Activated T-cell treated with anti-CD3 and anti-CD28 coated beads, Interleukin-2, amount 50 U/mL, for 72 hours (primary cell): ENCODE measurements at regions not wholly inside any gene's neighbourhood (a gene's known extent, or its start where the extent isn't known, plus 50 kb on each side); places are given as distances from the start of the nearest gene placed in this dataset.

Experiments
- ATAC-seq, 2 donors: fragments of 150-1000 bp; cut with Tn5 transposase; replicated peaks in 1 of 2; 2 replicates each; pipeline ENCODE4 v1.10.0; 2021; ENCODE audit warnings: moderate library complexity in 2 of 2, mild to moderate bottlenecking in 1 of 2
- DNase-seq, 2 donors: peaks; one replicate each; pipeline ENCODE4 v3.0.0; 2021 to 2022; ENCODE audit warnings: mixed read lengths in 1 of 2
- H3K27ac Mint-ChIP-seq: one replicate; pipeline ENCODE4 v1.8.0; 2022; ENCODE audit warnings: mild to moderate bottlenecking, moderate library complexity, mixed read lengths
- H3K27me3 Mint-ChIP-seq: one replicate; pipeline ENCODE4 v1.8.0; 2022; ENCODE audit warnings: low read depth, mixed read lengths
- H3K36me3 Mint-ChIP-seq, 2 donors: one replicate each; pipeline ENCODE4 v1.8.0; 2022; ENCODE audit warnings: mixed read lengths in 2 of 2, mild to moderate bottlenecking in 1 of 2; ENCODE audit not compliant: insufficient read depth in 2 of 2
- H3K4me1 Mint-ChIP-seq: one replicate; pipeline ENCODE4 v1.8.0; 2022; ENCODE audit warnings: low read depth, mixed read lengths
- H3K4me3 Mint-ChIP-seq, 2 donors: one replicate each; pipeline ENCODE4 v1.8.0; 2022; ENCODE audit warnings: mild to moderate bottlenecking in 2 of 2, mixed read lengths in 2 of 2, moderate library complexity in 2 of 2
- H3K9me3 Mint-ChIP-seq, 2 donors: one replicate each; pipeline ENCODE4 v1.8.0; 2022; ENCODE audit warnings: mixed read lengths in 2 of 2

DNA sequence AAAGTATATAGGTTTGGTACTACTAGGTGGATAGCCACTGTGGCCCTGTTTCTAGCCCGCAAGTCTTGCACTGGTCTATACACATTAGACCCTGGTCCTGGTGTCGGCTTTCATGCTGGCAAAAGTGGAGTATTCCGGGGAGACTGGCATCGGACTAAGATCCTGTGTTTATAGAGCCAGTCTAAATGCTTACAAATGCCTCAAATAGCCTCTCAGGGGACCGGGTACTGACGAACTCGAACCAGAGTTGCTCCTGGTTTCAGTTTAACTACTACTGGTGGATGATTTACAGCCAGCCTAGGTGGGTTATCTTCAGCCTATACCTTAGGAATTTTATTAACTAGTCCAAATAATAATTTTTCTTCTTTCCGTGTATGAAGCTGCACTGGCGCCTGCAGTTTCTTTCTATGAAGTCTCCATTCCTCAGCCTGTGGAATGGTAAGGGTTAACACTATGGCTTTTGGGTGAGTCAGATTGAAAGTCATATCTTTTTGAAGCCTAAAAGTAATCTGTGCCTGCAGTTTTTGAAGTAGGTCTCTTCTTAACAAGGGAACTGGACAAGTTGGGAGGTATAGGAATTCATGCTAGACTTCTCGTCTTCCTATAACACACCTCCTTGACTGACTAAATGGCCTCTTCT is 51.3 kb downstream of the OR10H4 start:
- no peak overlapping the region for H3K4me3 Mint-ChIP-seq
- H3K27me3 Mint-ChIP-seq, result no peaks in the 10 kb centered on the region
- peaks cover 2 to 4% of the 10 kb centered on the region in 2 donors for H3K36me3 Mint-ChIP-seq
- ATAC-seq, result no peak
- no peak overlapping the region for H3K27ac Mint-ChIP-seq
- peaks cover 31% of the 10 kb centered on the region for H3K4me1 Mint-ChIP-seq
- no peak for DNase-seq
- H3K9me3 Mint-ChIP-seq, result peaks cover 1 to 9% of the 10 kb centered on the region in 2 donors

GRCh38 chr19:16001481-16002312 is 52.9 kb downstream of the OR10H4 start:
- peak overlapping the region; percentile 69 for H3K27ac Mint-ChIP-seq
- peaks cover 31% of the 10 kb centered on the region for H3K4me1 Mint-ChIP-seq
- DNase-seq (peak; percentile 45 to 56), ATAC-seq (peak; percentile 96)
- peaks cover 0 to under 1% of the 10 kb centered on the region in 2 donors for H3K36me3 Mint-ChIP-seq
- H3K27me3 Mint-ChIP-seq, result no peaks in the 10 kb centered on the region
- peaks cover 0 to 3% of the 10 kb centered on the region in 2 donors for H3K9me3 Mint-ChIP-seq
- H3K4me3 Mint-ChIP-seq, result peak overlapping the region; percentile 81 to 92

- Mint-ChIP-seq H3K4me3 (peak overlapping the region; percentile 81 to 92), H3K27ac (peak overlapping the region; percentile 69), H3K4me1 (peaks cover 31% of the 10 kb centered on the region), H3K27me3 (no peaks in the 10 kb centered on the region), H3K36me3 (no peaks in the 10 kb centered on the region), H3K9me3 (no peaks in the 10 kb centered on the region)
- DNase-seq (no peak), ATAC-seq (no peak)
Observed at GRCh38 chr19:16002406-16003384, 53.9 kb downstream of the OR10H4 start.

GRCh38 chr19:16003391-16003790 is 54.6 kb downstream of the OR10H4 start:
- H3K4me3 Mint-ChIP-seq, result no peak overlapping the region
- H3K27ac Mint-ChIP-seq, result no peak overlapping the region
- no peaks in the 10 kb centered on the region for H3K27me3 Mint-ChIP-seq
- peaks cover 31% of the 10 kb centered on the region for H3K4me1 Mint-ChIP-seq
- DNase-seq (no peak), ATAC-seq (no peak)
- H3K36me3 Mint-ChIP-seq, result no peaks in the 10 kb centered on the region
- no peaks in the 10 kb centered on the region for H3K9me3 Mint-ChIP-seq

- peaks cover 22% of the 10 kb centered on the region for H3K4me1 Mint-ChIP-seq
Observed at GRCh38 chr19:16005925-16006324, 57.1 kb downstream of the OR10H4 start.

GRCh38 chr19:16012552-16012951 is 63.7 kb upstream of the TPM4 start:
- H3K9me3 Mint-ChIP-seq, result no peaks in the 10 kb centered on the region
- ATAC-seq (no peak), DNase-seq (no peak)
- no peaks in the 10 kb centered on the region for H3K36me3 Mint-ChIP-seq
- H3K4me1 Mint-ChIP-seq, result no peaks in the 10 kb centered on the region
- no peak overlapping the region for H3K4me3 Mint-ChIP-seq
- no peaks in the 10 kb centered on the region for H3K27me3 Mint-ChIP-seq
- H3K27ac Mint-ChIP-seq, result no peak overlapping the region

More at GRCh38 chr19:16005925-16006324, 57.1 kb downstream of the OR10H4 start:
- DNase-seq (no peak), ATAC-seq (no peak)
- Mint-ChIP-seq H3K27me3 (no peaks in the 10 kb centered on the region), H3K4me3 (no peak overlapping the region), H3K27ac (no peak overlapping the region), H3K9me3 (no peaks in the 10 kb centered on the region), H3K36me3 (no peaks in the 10 kb centered on the region)

GRCh38 chr19:16013181-16013850 is 63.0 kb upstream of the TPM4 start:
- H3K27me3 Mint-ChIP-seq, result no peaks in the 10 kb centered on the region
- ATAC-seq (no peak), DNase-seq (no peak)
- no peaks in the 10 kb centered on the region for H3K36me3 Mint-ChIP-seq
- no peak overlapping the region for H3K27ac Mint-ChIP-seq
- H3K9me3 Mint-ChIP-seq, result no peaks in the 10 kb centered on the region
- no peaks in the 10 kb centered on the region for H3K4me1 Mint-ChIP-seq
- H3K4me3 Mint-ChIP-seq, result no peak overlapping the region

DNA sequence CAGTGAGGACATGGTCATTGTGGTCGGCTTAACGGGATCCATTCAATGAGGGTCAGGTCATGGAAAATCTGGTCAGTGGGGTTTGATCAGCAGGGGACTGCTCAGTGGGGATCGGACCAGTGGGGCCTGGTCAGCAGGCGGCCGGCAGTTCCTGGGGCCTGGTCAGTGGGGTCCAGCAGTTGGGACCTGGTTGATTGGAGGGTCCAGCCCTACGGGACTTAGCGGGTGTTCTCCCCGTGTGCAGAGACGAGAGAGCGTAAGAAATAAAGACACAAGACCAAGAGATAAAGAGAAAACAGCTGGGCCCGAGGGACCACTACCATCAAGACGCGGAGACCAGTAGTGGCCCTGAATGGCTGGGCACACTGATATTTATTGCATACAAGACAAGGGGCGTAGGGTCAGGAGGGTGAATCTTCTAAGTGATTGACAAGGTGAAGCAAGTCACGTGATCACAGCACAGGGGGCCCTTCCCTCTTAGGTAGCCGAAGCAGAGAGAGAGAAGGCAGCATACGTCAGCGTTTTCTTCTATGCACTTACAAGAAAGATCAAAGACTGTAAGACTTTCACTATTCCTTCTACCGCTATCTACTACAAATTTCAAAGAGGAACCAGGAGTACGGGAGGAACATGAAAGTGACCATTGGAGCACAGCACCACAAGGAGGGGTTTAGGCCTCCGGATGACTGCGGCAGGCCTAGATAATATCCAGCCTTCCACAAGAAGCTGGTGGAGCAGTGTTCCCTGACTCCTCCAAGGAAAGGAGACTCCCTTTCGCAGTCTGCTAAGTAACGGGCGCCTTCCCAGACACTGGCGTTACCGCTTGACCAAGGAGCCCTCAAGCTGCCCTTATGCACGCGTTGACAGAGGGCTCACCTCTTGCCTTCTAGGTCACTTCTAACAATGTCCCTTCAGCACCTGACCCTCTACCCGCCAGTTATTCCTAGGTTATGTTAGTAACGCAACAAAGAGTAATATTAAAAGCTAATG is 62.1 kb upstream of the TPM4 start:
- H3K4me3 Mint-ChIP-seq, result no peak overlapping the region
- no peak overlapping the region for H3K27ac Mint-ChIP-seq
- DNase-seq (no peak), ATAC-seq (no peak)
- H3K4me1 Mint-ChIP-seq, result no peaks in the 10 kb centered on the region
- no peaks in the 10 kb centered on the region for H3K9me3 Mint-ChIP-seq
- H3K36me3 Mint-ChIP-seq, result no peaks in the 10 kb centered on the region
- no peaks in the 10 kb centered on the region for H3K27me3 Mint-ChIP-seq

GRCh38 chr19:16014923-16015804 is 61.1 kb upstream of the TPM4 start:
- Mint-ChIP-seq H3K27me3 (no peaks in the 10 kb centered on the region), H3K4me3 (no peak overlapping the region), H3K36me3 (no peaks in the 10 kb centered on the region), H3K4me1 (no peaks in the 10 kb centered on the region), H3K9me3 (no peaks in the 10 kb centered on the region), H3K27ac (no peak overlapping the region)
- no peak for ATAC-seq
- DNase-seq, result no peak

GRCh38 chr19:16015805-16016173 is 60.5 kb upstream of the TPM4 start:
- H3K4me1 Mint-ChIP-seq, result no peaks in the 10 kb centered on the region
- no peaks in the 10 kb centered on the region for H3K27me3 Mint-ChIP-seq
- ATAC-seq (no peak), DNase-seq (no peak)
- no peak overlapping the region for H3K4me3 Mint-ChIP-seq
- H3K36me3 Mint-ChIP-seq, result no peaks in the 10 kb centered on the region
- H3K9me3 Mint-ChIP-seq, result no peaks in the 10 kb centered on the region
- H3K27ac Mint-ChIP-seq, result no peak overlapping the region
